MG63 (cell line): ENCODE measurements at regions not wholly inside any gene's neighbourhood (a gene's known extent, or its start where the extent isn't known, plus 50 kb on each side); places are given as distances from the start of the nearest gene placed in this dataset.
"Not testable (repeated sequence)": the region's sequence is repeated elsewhere in the genome, so short reads cannot be mapped to it uniquely, and the experiment has no call there.

Experiments used
- DNase-seq: peaks from one replicate; pipeline ENCODE4 v3.0.0-alpha.2; 2020
- H3K27me3 ChIP-seq: fragments of 250-450 bp; sonication (Bioruptor Pico); 2 replicates; pipeline ENCODE4 v1.5.1; 2020; ENCODE audit warnings: mild to moderate bottlenecking, moderate library complexity
- H3K36me3 ChIP-seq: fragments of 250-450 bp; sonication (Bioruptor Pico); 2 replicates; pipeline ENCODE4 v1.5.1; 2020; ENCODE audit warnings: mild to moderate bottlenecking, moderate library complexity
- H3K4me3 ChIP-seq: fragments of 250-450 bp; sonication (Bioruptor Pico); 2 replicates; pipeline ENCODE4 v1.5.1; 2020; ENCODE audit warnings: mild to moderate bottlenecking, moderate library complexity
- H3K9me3 ChIP-seq: fragments of 250-450 bp; sonication (Bioruptor Pico); 2 replicates; pipeline ENCODE4 v1.5.1; 2020; ENCODE audit warnings: mild to moderate bottlenecking, moderate library complexity

DNA sequence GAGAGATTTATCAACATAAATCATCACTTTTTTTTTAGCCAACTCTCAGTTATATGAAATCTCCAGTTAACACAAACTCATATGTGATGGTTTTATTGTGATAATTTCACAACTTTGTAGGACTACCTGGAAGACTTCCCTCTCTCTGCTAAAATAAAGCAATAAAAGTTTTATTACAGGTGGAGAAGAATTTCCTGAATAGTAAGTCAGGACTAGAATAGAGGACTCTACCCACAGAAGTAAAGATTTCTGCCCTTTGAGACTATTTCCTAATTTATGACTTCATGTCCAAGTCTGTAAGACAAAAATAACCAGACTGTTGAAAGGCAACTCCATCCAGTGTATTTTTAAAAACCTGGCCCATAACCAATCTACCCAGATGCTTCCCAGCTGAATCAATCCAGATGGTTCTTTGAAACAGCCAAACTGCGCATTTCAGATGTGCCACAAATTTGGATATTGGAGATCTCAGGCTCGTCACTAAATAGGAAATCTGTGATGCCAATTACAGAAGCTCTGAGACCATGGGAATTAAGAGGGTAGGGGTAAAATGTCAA is 234.0 kb upstream of the NMUR2 start:
- Histone ChIP-seq H3K36me3 (no peaks in the 10 kb centered on the region), H3K4me3 (no peak overlapping the region), H3K9me3 (no peaks in the 10 kb centered on the region), H3K27me3 (no peaks in the 10 kb centered on the region)
- DNase-seq, result no peak

DNA sequence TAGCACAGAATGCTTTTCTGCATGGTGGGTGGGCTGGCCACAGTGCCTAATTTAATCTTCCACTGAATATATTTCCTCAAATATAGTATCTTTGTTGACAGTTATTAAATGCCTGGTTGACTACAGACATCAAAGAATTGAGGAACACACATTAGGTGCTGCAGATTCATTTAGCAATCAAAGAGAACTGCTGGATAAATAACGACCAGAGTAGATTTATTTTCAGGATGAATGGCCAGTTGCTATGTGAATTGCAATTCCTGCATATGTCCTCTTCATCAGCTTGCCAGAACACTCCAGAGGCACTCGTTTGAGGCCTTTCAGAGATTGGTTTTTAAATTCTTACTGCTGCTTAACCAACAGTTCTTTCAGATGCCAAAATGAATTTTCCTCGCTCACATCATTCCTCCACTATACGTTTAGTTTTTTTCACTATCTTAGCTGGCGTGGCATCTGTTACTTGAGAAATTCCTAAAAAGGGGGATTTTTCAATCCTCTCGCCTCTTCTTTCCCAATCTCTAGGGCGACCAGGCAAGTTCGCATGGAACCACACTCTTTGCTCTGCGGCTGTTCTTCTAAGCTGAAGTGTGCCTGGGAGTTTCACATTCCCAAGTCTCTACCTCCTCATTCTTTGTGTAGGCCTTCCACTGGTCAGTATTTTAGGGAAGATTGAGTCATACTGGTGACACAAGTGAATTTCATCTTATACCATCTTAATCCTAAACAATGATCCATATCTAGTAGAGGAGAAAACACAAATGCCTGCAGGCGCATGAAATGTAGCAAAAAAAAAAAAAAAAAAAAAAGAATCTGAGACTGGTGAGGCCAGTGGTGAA is 237.1 kb upstream of the NMUR2 start:
- DNase-seq, result no peak
- Histone ChIP-seq H3K9me3 (no peaks in the 10 kb centered on the region), H3K4me3 (no peak overlapping the region), H3K36me3 (no peaks in the 10 kb centered on the region), H3K27me3 (no peaks in the 10 kb centered on the region)

DNA sequence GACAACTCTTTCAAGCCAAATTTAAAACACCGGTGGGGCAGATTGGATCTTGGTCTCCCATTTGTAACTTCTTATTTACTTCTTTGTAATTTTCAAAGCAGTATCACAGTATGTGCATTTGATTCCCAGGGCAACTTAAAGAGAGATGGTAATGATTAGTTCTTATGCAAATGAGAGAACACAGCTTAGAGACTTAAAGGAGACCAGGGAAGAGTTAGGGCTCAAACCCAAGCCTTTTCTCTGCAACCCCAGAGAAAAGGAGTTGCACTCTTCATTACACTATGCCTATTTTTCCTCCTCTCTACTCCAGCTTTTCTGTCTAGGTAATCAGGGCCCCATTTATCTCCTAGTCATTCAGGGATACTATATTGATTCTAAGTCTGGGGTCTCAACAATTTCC is 237.8 kb upstream of the NMUR2 start:
- no peak for DNase-seq
- Histone ChIP-seq H3K36me3 (no peaks in the 10 kb centered on the region), H3K27me3 (no peaks in the 10 kb centered on the region), H3K4me3 (no peak overlapping the region), H3K9me3 (no peaks in the 10 kb centered on the region)

DNA sequence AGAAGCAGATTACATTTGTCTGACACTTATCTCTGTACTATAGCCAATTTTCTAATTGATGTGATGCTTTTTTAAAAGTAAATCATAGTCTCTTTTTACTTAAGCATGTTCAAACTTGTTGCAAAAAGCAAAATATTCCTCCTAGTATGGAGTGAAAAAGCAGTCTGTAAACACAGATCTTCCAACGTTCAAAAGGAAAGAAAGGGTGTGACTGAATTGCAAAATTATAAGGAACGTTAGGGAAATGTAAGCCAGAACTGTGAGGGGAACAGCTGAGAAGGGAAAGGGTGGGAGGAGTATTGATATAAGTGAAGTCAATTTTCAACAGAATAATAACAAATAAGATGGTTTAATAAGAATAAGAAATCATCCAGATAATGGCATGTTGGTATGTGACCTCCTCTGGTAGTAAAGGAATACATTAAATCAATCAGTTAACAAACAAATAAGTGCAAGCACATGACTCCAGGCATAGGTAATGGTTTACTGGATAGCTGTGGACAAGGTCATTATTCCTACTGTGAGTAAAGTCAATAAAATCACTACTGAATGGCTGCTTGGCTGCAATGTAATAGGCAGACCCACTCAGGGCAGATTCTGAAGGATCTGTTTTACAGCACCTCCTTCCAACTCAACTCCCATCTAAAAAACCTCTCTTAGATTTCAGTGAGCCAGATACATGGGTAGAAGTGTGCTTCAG is 239.1 kb upstream of the NMUR2 start:
- no peak for DNase-seq
- H3K9me3 ChIP-seq, result no peaks in the 10 kb centered on the region
- H3K27me3 ChIP-seq, result no peaks in the 10 kb centered on the region
- no peaks in the 10 kb centered on the region for H3K36me3 ChIP-seq
- no peak overlapping the region for H3K4me3 ChIP-seq

- no peak for DNase-seq
- H3K9me3 ChIP-seq, result no peaks in the 10 kb centered on the region
- H3K4me3 ChIP-seq, result no peak overlapping the region
- H3K36me3 ChIP-seq, result no peaks in the 10 kb centered on the region
- H3K27me3 ChIP-seq, result peaks cover 3% of the 10 kb centered on the region
These were observed 244.5 kb upstream of the NMUR2 start for GRCh38 chr5:152649609-152650008.

GRCh38 chr5:152650413-152650812 is 245.3 kb upstream of the NMUR2 start:
- no peak for DNase-seq
- no peak overlapping the region for H3K4me3 ChIP-seq

DNA sequence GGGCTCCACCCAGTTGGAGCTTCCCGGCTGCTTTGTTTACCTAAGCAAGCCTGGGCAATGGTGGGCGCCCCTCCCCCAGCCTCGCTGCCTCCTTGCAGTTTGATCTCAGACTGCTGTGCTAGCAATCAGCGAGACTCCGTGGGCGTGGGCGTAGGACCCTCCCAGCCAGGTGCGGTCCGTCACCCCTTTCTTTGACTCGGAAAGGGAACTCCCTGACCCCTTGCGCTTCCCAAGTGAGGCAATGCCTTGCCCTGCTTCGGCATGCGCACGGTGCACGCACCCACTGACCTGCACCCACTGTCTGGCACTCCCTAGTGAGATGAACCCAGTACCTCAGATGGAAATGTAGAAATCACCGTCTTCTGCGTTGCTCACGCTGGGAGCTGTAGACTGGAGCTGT is 254.4 kb upstream of the NMUR2 start:
- not testable (repeated sequence) for H3K27me3 ChIP-seq, DNase-seq, H3K4me3 ChIP-seq, H3K36me3 ChIP-seq, H3K9me3 ChIP-seq

More at GRCh38 chr5:152650413-152650812, 245.3 kb upstream of the NMUR2 start:
- Histone ChIP-seq H3K9me3 (no peaks in the 10 kb centered on the region), H3K36me3 (no peaks in the 10 kb centered on the region), H3K27me3 (peaks cover 3% of the 10 kb centered on the region)

GRCh38 chr5:152673601-152674000 is 268.5 kb upstream of the NMUR2 start:
- Histone ChIP-seq H3K4me3 (no peak overlapping the region), H3K9me3 (no peaks in the 10 kb centered on the region), H3K27me3 (peaks cover 9% of the 10 kb centered on the region), H3K36me3 (no peaks in the 10 kb centered on the region)
- no peak for DNase-seq

DNA sequence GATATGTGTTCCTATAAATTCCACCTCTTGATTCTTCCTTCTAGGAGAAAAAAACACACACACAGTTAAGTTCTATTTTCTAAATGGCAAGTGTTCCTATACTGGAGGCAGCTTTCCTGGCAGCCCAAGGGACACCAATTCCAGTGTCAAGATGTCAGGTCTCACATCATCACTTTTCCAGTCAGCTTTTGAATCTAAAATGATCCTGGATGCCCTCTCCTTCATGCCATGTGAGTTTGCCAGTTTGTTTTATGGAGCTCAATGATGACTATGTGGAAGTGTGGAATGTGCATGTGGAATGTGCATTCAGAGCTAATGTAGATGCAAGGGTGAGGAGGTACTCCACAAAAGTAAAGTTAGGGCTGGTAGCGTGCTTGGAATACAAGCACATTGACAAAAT is 269.3 kb upstream of the NMUR2 start:
- Histone ChIP-seq H3K4me3 (no peak overlapping the region), H3K9me3 (no peaks in the 10 kb centered on the region), H3K36me3 (no peaks in the 10 kb centered on the region), H3K27me3 (peaks cover 11% of the 10 kb centered on the region)
- DNase-seq, result no peak

GRCh38 chr5:152676196-152676595 is 271.1 kb upstream of the NMUR2 start:
- Histone ChIP-seq H3K27me3 (peaks cover 14% of the 10 kb centered on the region), H3K9me3 (no peaks in the 10 kb centered on the region), H3K36me3 (no peaks in the 10 kb centered on the region), H3K4me3 (no peak overlapping the region)
- DNase-seq, result no peak

GRCh38 chr5:152683205-152683604 is 278.1 kb upstream of the NMUR2 start:
- Histone ChIP-seq H3K36me3 (no peaks in the 10 kb centered on the region), H3K9me3 (no peaks in the 10 kb centered on the region; the same call in none of the 2 replicates), H3K4me3 (no peak overlapping the region), H3K27me3 (peaks cover 9% of the 10 kb centered on the region)
- DNase-seq, result no peak

GRCh38 chr5:152686931-152687330 is 281.9 kb upstream of the NMUR2 start:
- no peaks in the 10 kb centered on the region for H3K36me3 ChIP-seq
- no peaks in the 10 kb centered on the region; the same call in none of the 2 replicates for H3K9me3 ChIP-seq
- H3K27me3 ChIP-seq, result peaks cover 3% of the 10 kb centered on the region
- no peak overlapping the region for H3K4me3 ChIP-seq
- DNase-seq, result no peak

GRCh38 chr5:152688561-152689249 is 283.6 kb upstream of the NMUR2 start:
- no peaks in the 10 kb centered on the region for H3K36me3 ChIP-seq

DNA sequence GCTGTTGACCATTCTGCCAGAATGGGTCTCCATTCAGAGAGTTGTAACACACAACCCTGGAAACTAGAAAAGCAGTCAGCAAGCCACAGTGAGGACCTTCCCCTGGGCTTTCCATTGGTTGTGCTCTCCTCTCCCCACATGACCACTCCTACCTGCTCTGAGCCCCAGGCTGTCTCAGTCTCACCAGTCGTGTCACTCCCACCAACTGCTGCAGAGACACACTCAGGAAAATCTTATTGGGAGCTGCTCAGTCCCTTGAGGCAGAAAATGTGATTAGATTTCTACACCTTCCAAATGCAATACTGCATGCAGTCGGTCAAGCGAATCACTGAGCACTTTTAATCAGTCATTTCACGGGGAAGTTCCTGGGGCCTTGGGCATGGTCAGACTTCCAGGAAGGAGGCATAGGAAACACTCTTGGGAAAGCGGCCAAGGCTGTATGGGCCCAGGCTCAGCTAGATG is 284.2 kb upstream of the NMUR2 start:
- no peaks in the 10 kb centered on the region for H3K36me3 ChIP-seq
- H3K27me3 ChIP-seq, result peaks cover 3% of the 10 kb centered on the region
- no peak overlapping the region for H3K4me3 ChIP-seq
- no peaks in the 10 kb centered on the region; the same call in none of the 2 replicates for H3K9me3 ChIP-seq
- DNase-seq, result peak; percentile 35

More at GRCh38 chr5:152688561-152689249, 283.6 kb upstream of the NMUR2 start:
- peak; percentile 84 for DNase-seq
- H3K9me3 ChIP-seq, result no peaks in the 10 kb centered on the region; the same call in none of the 2 replicates
- no peak overlapping the region for H3K4me3 ChIP-seq
- H3K27me3 ChIP-seq, result peaks cover 3% of the 10 kb centered on the region

DNA sequence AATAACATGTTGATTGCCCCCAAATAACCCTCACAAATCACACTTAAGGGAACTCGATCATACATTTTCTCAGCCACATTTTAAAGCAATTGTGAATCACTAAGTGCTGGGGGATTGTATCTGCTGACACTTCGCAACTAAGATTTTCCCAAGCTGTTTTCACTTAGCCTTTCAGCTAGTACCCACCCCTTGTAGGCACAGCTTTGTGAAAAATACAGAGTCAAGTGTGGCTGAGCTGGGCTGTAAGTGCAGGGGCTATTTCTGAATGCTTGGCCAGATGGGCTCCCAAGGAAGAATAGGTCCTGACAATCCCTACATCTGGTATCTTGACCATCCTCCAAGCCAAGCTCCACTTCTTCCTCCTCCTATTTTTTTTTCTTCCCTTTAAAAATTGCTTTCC is 289.2 kb upstream of the NMUR2 start:
- no peaks in the 10 kb centered on the region for H3K9me3 ChIP-seq
- no peaks in the 10 kb centered on the region for H3K36me3 ChIP-seq
- DNase-seq, result no peak
- H3K27me3 ChIP-seq, result peaks cover 6% of the 10 kb centered on the region
- no peak overlapping the region for H3K4me3 ChIP-seq

- Histone ChIP-seq H3K9me3 (peaks cover 4% of the 10 kb centered on the region; the same call in 1 of the 2 replicates), H3K27me3 (0 out of 2 replicates have a peak, but pooled peaks cover 3% of the 10 kb centered on the region), H3K4me3 (no peak overlapping the region), H3K36me3 (no peaks in the 10 kb centered on the region)
- DNase-seq, result no peak
These were observed 296.3 kb upstream of the NMUR2 start for GRCh38 chr5:152701305-152701949.
